ENCODE measurements at regions not wholly inside any gene's neighbourhood (a gene's known extent, or its start where the extent isn't known, plus 50 kb on each side); places are given as distances from the start of the nearest gene placed in this dataset.
A peak's percentile ranks its signal among the peaks of the same experiment; 100 is the strongest.

GRCh38 chr19:28867978-28868377, 345.0 kb downstream of the UQCRFS1 start:
- Histone ChIP-seq H3K4me1 (no peaks in the 10 kb centered on the region), H3K27ac (no peak overlapping the region), H3K4me2 (no peak overlapping the region), H3K4me3 (no peak overlapping the region), H3K9me3 (peaks cover 15% of the 10 kb centered on the region)
- ChIA-PET POLR2A (no interaction called here), CTCF (interaction anchor here (2.1 kb wide), 1 partner anchor 11 kb away, joined by 15 read pairs; no protein-coding TSS in a partner anchor)
- FAIRE-seq (peak; percentile 32), DNase-seq (ENCODE audit: low read depth in 1 of 2, low spot score in 1 of 2) (no peak), ATAC-seq (no peak)
- no peak for TF ChIP-seq USF2 (IDR thresholded peaks at IDR 0.05)
- no peak for TF ChIP-seq NR3C1 (IDR thresholded peaks at IDR 0.05)
- TF ChIP-seq RAD21 (conservative IDR thresholded peaks at IDR 0.05 in 1 of 2, IDR thresholded peaks at IDR 0.05 in 1 of 2), result no peak
- TF ChIP-seq ELK1 (IDR thresholded peaks at IDR 0.05; ENCODE audit: low read depth, low read length), result no peak
- TF ChIP-seq ZFP36 (IDR thresholded peaks at IDR 0.05; ENCODE audit: borderline replicate concordance, partially characterized antibody), result no peak
- no peak for TF ChIP-seq NFE2L2 (conservative IDR thresholded peaks at IDR 0.05; ENCODE audit: low read length)
- TF ChIP-seq CHD4 (IDR thresholded peaks at IDR 0.05; ENCODE audit: borderline replicate concordance), result no peak
- TF ChIP-seq CTCF (IDR thresholded peaks at IDR 0.05), result no peak
- no peak for TF ChIP-seq ZSCAN20 (CRISPR knock-in tag; IDR thresholded peaks at IDR 0.05)
- no peak for TF ChIP-seq HEYL (CRISPR knock-in tag; IDR thresholded peaks at IDR 0.05)
- TF ChIP-seq PHF8 (IDR thresholded peaks at IDR 0.05; ENCODE audit: borderline replicate concordance, low read depth), result no peak
- no peak for TF ChIP-seq RARB (CRISPR knock-in tag; IDR thresholded peaks at IDR 0.05)
- TF ChIP-seq HES2 (IDR thresholded peaks at IDR 0.05), result no peak
- TF ChIP-seq EHMT2 (IDR thresholded peaks at IDR 0.05; ENCODE audit: low read depth), result no peak
- TF ChIP-seq ZNF302 (CRISPR knock-in tag; IDR thresholded peaks at IDR 0.05), result no peak
- TF ChIP-seq MAX (IDR thresholded peaks at IDR 0.05), result no peak
- TF ChIP-seq ESRRA (IDR thresholded peaks at IDR 0.05; ENCODE audit: borderline replicate concordance, low read length), result no peak
- TF ChIP-seq HOXB5 (CRISPR knock-in tag; IDR thresholded peaks at IDR 0.05), result no peak
- TF ChIP-seq ATOH8 (CRISPR knock-in tag; IDR thresholded peaks at IDR 0.05; ENCODE audit: low read depth), result no peak
- 4% methylated on average over 4 of the region's 4 CpGs for WGBS (ENCODE audit: missing lambda C conversion rate)

- ATAC-seq (no peak), DNase-seq (ENCODE audit: low read depth in 1 of 2, low spot score in 1 of 2) (no peak), FAIRE-seq (peak; percentile 92)
- Histone ChIP-seq H3K9me3 (peaks cover 16% of the 10 kb centered on the region), H3K4me1 (no peaks in the 10 kb centered on the region), H3K4me2 (no peak overlapping the region), H3K27ac (no peak overlapping the region), H3K4me3 (no peak overlapping the region)
- ChIA-PET CTCF (interaction anchor here (0.6 to 2.4 kb wide), 4 partner anchors 8 to 790 kb away, joined by 3 to 11 read pairs (median 5); no protein-coding TSS in a partner anchor), POLR2A (no interaction called here)
- 6% methylated on average over 9 of the region's 9 CpGs for WGBS (ENCODE audit: missing lambda C conversion rate)
- TF ChIP-seq TP53 (CRISPR knock-in tag; IDR thresholded peaks at IDR 0.05), result no peak
- no peak for TF ChIP-seq CHD4 (IDR thresholded peaks at IDR 0.05; ENCODE audit: borderline replicate concordance)
- no peak for TF ChIP-seq ZFP36 (IDR thresholded peaks at IDR 0.05; ENCODE audit: borderline replicate concordance, partially characterized antibody)
- no peak for TF ChIP-seq RCOR1 (IDR thresholded peaks at IDR 0.05; ENCODE audit: low read depth, low read length)
- no peak for TF ChIP-seq CEBPB (IDR thresholded peaks at IDR 0.05)
- TF ChIP-seq SREBF2 (IDR thresholded peaks at IDR 0.05), result no peak
- no peak for TF ChIP-seq KDM5A (IDR thresholded peaks at IDR 0.05)
- no peak for TF ChIP-seq ELK1 (IDR thresholded peaks at IDR 0.05; ENCODE audit: low read depth, low read length)
- TF ChIP-seq RFX5 (IDR thresholded peaks at IDR 0.05), result no peak
- no peak for TF ChIP-seq JUN (IDR thresholded peaks at IDR 0.05)
- no peak for TF ChIP-seq CBX2 (IDR thresholded peaks at IDR 0.05; ENCODE audit: borderline replicate concordance, low read depth)
- TF ChIP-seq HOXA7 (CRISPR knock-in tag; IDR thresholded peaks at IDR 0.05), result no peak
- no peak for TF ChIP-seq HDAC2 (IDR thresholded peaks at IDR 0.05)
- TF ChIP-seq CTCF (IDR thresholded peaks at IDR 0.05), result no peak
- TF ChIP-seq MYC (IDR thresholded peaks at IDR 0.05; ENCODE audit: borderline replicate concordance, low read length), result no peak
Measured at GRCh38 chr19:28864577-28865042, 348.3 kb downstream of the UQCRFS1 start.

Data from A549 (cell line).